ENCODE measurements at regions not wholly inside any gene's neighbourhood (a gene's known extent, or its start where the extent isn't known, plus 50 kb on each side); places are given as distances from the start of the nearest gene placed in this dataset.

DNA sequence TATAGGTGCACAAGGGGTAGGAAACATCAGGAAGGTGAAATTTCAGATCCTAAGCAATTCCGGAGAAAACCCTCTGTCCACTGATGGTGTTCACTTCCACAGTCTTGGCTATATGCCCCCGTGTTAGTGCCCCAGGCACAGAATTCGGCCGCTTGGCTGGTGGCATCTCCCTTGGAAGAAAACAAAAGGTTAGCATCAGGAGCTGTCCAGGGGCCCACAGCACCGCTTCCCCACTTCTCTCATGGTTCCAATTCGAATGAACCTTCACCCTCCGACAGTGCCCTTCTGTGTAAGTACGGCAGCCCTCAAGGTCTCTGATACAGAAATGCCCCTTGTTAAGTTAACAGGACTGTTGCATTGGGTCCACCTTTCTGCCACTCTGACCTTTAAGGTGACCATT, 409.0 kb downstream of the GADD45G start:
- no peak for DNase-seq

DNA sequence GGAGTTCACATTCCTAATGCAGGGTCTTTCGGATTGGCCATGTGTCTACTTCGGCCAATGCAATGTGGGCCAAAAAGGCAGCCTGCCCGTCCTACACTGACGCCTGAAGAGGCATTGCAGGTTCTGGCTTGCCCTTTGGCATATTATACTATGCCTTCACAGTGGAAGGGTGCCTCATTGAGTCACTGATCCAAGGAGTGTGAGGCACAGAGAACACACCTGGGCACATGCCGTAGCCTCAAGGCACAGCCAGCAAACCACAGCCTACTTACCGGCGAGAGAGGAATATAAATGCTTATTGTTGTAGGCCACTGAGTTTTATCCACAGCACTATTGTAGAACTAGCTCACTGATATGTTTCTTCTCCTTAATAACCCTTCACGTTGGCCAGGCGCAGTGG, 409.6 kb downstream of the GADD45G start:
- no peak for DNase-seq

DNA sequence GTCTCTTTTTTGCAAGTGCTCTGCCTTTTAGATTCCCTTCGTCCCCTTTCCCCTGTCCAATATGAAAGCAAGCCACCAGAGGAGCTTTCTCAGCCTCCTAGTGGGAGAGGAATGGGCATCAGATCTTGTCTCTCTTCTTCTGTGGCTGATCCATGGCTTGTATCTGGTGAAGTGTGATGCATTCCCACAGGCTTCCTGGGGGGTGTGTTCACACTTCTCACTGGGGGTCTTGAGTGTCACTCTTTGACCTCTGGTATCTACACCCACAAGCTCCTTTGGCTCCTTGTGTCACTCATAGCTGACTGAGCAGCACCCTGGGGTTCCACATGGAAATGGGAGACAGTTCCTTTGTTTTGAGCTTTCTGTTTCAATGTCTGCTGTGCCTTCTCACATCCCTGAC, 411.5 kb downstream of the GADD45G start:
- no peak for DNase-seq

DNA sequence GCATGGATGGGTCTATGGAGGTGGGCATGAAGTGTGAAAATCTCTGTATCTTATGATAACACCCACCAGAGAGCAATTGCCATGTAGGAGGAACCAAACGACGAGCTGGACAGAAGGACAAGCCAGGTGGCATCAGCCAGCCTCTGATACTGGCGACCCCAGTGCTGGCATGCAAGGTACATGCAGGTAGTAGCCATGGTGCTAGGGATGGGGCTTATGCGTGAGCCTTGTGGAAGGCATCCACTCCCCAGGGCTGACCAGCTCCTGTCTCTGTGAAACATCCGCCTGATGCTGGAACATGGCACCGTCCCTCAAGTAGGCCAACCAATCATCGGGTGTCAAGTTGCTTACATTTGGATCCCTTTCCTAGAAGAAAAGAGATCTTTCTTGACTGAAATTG, 412.9 kb downstream of the GADD45G start:
- DNase-seq = no peak

DNA sequence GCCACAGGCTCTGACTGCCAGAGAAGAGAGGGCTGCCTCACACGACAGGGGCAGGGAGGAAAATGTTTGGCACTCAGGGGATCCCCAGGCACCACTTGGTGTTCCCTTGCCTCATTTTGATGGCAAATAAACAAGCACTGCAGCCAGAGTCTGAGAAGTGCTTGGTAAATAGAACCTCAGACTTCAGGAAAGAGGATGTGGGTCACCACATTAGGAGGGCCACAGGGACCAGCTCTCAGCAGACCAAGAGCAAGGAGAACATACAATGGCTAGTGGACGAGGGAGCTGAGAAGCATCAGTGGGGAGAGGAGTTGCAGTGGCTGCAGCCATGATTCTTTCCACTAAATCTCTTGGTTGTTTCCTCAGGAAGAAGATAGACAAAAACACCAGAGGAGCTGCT, 413.9 kb downstream of the GADD45G start:
- DNase-seq = no peak

DNA sequence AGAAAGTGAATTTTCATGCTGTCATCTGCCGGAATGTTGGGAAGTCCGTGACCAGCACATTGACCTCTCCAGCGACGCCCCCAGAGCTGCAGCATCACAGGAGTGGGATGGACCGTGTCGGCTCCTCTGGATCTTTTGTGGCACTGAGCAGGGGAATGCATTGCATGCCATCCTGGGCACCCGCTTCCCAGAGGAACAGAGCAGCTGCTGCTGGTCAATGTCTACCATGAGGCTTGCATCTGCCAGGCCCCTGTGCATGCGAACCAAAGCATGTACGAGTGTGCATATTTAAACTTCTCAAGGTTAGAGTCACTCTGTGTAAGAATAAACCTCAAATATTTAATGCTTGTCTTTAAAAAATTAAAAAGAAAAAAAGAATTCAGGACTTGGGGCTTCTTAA, 414.8 kb downstream of the GADD45G start:
- no peak for DNase-seq

DNA sequence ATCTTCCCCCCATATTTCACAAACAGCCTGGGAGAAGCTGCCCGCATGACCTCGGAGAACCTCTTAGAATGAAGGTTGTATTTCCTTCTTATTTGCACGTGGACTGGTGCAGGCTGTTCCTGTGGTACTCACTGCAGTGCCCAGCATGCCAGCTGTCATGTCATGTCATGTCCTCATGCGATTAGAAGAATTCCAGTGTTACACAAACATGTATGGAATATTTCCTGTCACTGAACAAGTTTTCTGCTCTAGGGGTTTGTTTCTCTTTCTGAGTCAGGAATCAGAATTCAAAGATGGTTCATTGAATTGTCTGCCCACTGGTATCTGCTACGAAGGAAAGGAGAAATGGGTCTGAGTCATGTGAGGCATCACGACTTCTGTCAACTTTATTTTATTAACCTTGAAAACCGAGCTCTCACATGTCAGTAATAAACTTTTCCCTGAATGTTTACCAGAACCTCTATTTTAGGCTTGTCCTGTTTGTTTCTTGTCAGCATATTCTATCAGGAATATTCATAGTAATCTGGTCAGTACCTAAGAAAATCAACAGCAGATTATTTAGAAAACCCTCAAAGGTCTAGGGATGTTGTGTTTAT, 415.6 kb downstream of the GADD45G start:
- no peak for DNase-seq

DNA sequence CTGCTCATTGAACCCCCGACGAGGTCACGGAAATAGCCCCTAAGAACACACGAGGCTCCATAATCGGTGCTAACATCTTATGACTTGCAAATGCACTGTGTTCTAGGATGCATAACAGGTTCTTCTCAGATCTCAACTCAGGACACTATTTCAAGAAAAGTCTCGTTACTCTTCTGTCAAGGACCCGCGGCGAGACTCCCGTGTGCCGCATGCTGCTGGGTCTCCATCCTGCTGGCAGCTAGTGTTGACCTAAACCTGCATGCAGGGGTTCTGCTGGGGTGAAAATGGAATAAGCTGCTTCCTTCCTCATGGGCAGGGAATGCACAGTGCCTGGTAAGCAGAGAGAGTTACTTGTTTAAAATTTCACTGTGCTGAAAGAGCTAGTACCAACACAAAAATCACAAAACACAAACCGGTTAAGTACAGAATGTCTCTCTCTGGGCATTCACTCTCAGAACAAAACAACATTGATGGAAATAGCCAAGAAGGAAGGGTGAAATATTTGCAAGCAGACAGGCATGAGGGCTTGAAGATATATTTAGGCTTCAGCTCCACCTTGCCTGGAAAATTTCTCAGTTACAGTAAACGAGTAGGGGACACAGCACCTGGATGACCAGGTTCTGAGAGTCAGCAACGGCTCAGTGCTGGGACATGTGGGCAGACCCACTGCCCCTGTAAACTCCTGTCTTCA, 416.5 kb downstream of the GADD45G start:
- DNase-seq = no peak

DNA sequence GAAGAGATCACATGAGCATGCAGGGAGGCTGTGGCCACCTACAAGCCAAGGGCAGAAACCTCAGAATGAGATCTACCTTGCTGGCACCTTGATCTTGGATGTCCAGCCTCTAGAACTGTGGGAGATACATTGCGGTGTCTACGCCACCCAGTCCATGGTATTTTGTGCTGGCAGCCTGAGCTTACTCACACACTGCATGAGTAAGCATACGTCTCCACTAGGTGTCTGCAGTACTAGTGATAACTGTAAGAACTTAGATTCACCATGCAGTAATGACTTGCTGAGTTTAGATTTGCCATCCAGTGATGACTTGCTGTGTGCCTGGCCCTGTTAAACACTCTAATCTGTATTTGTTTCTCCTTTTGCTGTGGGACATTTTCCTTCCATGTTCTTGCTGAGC, 417.7 kb downstream of the GADD45G start:
- DNase-seq = no peak

DNA sequence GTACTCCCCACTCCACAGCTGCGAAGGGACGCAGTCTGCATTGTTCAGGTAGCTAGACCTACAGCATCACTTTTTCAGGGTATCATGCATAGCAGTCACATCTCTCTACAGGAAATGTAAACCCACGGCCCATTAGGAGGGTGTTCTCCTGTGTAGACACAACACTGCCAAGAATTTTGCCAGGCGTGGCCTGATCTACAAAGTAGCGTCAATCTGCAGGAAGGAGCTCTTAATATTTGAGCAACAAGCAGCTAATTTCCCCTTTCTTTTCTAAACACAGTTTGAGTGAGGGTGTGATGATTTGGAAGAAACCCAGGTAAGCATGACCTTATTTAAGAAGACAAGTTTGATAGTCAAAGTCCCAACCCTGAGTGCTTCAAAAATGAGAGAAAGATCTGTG, 419.0 kb downstream of the GADD45G start:
- DNase-seq = no peak

DNA sequence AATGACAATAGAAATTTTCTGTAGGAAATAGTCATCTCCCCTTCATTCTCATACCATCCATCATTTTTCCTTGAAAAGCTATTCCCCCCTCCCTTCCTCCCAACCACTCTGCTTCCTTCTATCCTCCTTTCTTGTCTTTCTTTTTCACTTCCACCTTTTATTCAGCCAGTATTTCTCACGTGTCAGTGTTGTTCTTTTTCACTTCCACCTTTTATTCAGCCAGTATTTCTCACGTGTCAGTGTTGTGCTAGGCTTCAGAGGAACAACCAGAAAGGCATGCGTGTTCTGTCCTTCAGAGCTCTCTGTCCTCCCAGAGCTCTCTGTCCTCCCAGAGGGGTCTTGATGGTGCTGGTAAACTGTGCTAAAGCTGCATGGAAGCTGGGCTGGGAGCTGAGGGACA, 419.6 kb downstream of the GADD45G start:
- DNase-seq = no peak

DNA sequence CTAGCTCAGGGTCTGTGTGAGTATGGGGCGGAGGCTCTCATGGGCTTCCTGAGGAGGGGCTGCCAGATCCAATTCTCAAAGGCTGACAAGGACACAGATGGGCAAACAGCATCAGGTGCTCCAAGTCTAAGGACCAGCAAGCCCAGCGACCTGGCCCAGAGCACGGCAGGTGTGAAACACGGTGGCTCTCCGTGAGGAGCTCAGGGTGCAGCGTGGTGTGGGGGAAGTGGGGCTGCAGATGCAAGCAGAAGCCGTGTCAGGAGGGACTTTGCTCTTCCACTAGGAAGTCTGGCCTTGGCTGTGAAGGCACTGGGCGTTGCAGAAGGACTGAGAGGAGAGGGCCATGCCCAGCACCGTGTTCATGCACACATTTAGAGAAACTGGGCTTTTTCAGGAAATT, 420.0 kb downstream of the GADD45G start:
- no peak for DNase-seq

DNA sequence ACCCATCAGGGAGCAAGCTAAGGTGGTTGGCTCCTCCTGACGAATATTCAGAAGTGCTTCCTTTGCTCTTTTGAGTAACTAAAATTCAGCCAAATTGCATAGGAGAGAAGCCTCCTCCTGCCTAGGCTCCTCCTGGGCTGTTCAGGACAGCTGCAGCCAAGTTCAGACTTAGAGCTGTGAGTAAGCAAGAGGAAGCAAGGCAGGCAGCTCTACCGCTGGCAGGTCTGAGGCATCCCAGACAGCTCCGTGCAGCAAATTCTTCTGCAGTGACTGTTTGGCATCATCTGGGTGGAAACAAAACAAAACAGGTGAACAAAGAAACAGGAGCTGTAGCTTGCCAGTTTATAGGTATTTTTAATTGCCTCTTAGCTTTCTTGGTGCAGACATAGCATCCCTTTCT, 421.0 kb downstream of the GADD45G start:
- no peak for DNase-seq

DNA sequence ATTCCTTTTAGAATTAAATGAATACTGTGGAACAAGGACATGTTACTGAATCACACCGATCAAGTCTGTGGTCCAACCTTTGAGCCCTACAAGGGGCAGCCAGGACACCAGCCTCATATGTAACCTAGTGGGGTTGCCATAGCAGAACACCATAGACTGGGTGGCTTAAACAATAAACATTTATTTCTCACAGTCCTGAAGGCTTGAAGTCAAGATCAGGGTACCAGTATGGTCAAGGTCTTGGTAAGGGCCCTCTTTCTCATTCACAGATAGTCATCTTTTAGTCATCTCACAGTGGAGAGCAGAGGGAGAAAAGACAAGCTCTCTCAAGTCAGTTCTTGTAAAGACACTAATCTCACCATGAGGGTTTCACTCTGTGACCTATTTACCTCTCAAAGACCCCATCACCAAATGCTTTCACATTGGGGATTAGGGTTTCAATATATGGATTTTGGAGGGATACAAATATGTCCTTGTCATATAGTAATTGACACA, 422.5 kb downstream of the GADD45G start:
- DNase-seq = no peak

DNA sequence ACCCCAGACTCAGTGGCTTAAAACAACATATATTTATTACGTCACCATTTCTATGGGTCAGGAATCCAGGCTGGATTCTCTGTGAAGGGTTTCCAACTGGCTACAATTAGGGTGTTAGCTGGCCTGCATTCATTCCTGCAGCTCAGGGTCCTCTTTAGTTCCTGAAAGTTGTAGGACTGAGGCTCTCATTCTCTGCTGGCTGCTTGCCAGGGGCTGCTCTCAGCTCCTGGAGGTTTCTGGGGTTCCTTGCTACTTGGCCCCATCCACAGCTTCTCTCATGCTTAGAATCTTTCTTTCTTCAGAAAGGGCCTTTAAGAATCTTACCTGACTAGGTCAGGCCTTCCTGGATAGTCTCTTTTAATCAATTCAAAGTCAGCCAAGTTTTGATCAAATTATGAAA, 424.6 kb downstream of the GADD45G start:
- no peak for DNase-seq

DNA sequence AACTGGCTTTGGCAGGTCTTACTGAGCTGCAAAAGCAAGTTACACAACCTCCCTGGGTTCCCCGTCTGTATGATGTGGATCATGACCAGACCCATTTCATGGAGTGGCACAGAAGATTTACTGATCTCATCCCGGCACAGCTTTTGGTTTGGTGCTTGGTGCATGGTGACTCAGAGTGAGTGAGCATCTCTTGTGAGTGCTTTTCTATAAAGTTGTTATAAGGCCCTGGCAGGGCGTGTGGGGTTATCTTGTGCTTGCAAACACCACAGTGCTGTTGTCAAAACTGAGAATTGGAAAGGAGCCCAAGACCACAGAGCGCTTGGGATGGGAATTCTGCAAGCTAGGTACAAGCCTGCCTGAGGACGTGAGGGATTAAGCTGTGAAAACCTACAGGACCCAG, 425.2 kb downstream of the GADD45G start:
- DNase-seq = no peak

DNA sequence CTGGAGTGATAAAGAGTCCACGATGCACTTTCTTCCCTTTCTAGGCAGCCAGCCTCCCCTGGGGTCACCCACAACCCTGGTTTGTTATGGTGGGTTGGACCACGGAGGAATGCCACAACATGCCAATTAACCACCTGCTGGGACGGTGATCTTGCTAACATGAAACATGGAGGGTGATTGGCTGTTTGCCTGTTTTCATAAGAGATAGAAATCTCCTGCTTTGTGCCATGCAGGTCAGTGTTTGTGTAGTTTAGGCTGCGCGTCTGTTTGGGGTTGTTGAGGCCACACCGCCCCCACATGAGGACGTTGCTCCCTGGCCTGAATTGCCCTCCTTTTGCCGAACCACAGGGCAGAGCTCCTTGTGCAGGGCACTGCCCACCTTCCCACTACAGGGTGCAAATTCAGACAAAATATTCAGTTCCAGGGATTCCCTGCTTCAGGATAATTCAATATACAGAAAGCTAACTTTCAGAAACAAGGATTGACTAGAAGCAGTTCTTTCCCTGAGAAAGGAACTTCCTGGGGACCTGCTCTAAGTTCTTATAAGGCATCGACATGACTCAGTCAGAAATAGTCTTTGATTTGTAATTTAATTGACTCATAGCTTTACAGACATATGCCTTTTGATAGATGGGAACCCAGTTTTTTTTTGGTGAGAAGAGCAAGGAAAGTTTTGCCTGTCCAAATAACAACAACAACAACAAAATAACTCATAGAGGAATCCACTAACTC, 427.6 kb downstream of the GADD45G start:
- no peak for DNase-seq

DNA sequence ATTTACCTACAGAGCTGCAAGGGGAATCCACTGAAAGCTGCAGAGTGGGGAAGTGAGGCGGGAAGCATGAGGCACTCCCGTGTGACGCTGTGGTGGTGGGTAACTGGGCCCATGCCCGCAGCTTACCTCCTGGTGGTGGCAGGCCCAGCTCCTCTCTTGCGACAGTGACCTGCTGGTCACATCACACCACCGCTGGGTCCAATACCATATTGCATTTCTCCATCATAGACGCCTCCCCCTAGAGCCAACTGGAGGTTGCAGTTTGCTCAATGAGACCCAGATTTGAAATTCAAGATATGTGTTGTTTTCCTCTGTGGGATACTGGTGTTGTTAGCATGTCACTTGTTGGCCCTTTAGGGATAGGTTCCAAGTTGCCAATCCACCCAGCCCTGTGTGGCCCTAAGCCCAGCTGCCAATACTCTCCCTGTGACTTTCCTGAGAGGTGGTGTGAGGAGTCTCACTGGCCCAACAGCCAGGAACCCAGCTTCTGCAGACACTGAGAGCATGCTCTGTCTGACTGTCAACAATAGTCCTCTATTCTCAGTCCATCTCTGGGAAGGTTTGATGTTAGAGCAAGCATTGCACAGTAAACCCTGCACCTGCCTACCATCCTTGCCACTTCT, 428.3 kb downstream of the GADD45G start:
- DNase-seq = no peak

DNA sequence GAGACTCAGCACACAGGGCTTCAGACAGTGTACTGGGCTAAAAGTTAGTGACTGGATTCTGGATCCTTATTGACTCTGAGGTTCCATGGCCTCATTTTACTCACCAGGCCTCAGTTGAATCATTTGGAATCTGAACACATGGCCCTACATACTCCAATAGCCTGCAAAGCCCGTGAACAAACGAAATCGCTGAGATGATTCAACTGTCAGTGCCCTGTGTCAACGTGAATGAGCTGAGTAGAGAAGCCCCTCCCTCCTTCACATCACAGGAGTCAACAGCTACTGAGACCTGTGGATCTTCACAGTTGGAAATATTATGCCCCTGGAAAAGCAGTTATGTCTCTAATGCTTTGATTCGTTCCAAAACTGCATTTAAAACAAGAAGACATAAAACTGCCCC, 429.3 kb downstream of the GADD45G start:
- DNase-seq = no peak

DNA sequence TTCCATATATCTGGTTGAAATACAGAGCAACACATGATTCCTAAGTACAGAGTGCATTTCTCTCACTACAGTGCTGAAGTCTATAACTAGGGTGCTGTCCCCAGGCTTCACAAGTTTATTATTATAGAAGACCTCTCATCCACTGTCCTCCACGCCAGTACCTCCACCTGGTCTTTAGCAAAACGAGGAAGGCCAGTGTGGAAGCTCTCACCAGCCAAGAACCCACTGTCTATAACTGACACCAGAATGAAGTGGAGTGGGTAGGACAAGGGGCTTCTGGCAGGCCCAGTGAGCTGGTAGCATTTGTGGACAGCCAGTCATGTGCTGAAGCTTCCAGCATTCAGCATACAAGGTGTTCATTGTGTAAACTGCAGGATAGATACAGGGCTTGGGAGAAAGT, 430.7 kb downstream of the GADD45G start:
- DNase-seq = no peak

DNA sequence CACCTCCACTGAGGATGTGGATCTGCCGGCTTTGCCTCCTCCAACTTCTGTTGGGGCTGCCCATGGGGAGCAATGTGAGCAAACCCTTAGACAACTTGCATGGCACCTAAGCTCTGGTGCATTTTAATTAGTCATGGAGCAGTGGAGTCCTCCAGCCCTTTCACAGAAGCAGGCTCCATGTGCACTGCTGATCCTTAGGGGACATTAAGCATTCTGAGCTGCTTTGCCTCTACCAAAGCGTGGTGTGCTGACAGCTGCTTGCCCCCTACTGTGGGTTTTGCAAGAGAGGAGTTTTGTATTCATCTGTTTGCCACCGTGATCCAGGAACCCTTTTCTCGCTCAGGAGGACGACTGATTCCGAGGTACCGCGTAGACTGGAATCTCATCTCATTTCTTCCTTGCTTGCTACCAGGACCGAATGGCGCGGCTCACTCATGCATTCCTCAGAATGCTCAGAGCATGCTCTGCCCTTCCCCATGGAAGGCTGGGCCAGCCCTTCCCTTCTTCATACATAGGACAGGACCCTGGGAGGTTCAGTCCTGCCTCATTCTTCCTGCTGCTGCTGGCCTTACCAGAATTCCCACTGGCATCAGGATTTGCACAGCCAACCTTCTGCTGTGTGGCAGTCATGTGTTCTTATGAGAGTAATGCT, 432.5 kb downstream of the GADD45G start:
- no peak for DNase-seq

DNA sequence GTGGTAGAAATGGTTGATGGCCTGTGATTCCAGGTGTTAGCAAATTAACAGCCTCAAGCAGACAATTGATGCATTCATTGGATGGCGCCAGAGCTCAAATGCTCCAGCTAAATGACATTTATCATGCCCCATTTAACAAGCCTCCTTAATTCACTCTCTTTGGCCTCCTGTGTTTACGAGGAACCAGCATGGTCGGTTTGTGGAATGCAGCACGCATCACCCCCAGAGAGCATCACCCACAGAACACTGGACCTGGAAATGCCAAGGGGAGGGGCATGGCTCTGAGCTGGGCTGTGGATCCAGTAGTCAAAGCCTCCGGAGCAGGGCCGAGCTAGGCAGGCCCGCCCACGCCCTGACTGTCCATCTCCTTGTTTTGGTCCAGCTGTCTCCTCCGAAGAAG, 434.0 kb downstream of the GADD45G start:
- no peak for DNase-seq

DNA sequence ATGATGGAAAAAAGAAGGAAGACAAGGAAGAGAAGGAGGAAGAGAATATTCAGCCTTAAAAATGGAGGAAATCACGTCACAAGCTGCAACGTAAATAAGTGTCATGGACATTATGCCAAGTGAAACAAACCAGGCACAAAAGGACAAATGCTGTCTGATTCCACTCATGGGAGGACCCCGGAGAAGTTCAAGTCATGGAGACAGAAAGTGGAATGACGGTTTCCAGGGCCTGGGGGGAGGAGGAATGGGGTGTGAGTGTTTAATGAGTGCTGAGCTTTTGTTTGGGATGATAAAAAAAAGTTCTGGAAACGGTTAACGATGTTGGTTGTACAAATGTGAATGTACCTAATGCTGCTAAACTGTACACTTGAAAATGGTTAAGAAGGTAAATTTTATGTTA, 439.5 kb downstream of the GADD45G start:
- DNase-seq = no peak

Measured in effector CD4-positive, alpha-beta T cell (primary cell).